ENCODE measurements at regions not wholly inside any gene's neighbourhood (a gene's known extent, or its start where the extent isn't known, plus 50 kb on each side); places are given as distances from the start of the nearest gene placed in this dataset.
"Not testable (repeated sequence)": the region's sequence is repeated elsewhere in the genome, so short reads cannot be mapped to it uniquely, and the experiment has no call there.

DNA sequence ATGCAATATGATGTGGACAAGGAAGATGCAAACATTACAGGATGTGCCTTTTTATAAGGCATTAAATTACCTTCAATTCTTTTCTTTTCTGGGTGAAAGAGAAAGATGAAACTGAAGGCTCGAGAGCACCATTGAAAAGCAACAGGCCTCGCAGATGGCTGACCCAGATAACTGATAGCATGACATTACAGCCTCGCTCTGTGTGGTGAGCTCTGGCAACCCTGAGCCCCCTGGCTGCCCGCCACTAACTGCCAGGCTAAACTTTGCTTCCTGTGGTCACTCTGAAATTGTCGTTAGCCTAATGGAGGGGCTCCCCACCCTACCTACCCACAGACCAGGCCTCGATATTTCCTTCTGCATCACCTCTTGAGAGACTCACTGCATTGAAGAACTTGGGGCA lies 516.8 kb upstream of the FANCL start:
- TF ChIP-seq, protein P1, sequence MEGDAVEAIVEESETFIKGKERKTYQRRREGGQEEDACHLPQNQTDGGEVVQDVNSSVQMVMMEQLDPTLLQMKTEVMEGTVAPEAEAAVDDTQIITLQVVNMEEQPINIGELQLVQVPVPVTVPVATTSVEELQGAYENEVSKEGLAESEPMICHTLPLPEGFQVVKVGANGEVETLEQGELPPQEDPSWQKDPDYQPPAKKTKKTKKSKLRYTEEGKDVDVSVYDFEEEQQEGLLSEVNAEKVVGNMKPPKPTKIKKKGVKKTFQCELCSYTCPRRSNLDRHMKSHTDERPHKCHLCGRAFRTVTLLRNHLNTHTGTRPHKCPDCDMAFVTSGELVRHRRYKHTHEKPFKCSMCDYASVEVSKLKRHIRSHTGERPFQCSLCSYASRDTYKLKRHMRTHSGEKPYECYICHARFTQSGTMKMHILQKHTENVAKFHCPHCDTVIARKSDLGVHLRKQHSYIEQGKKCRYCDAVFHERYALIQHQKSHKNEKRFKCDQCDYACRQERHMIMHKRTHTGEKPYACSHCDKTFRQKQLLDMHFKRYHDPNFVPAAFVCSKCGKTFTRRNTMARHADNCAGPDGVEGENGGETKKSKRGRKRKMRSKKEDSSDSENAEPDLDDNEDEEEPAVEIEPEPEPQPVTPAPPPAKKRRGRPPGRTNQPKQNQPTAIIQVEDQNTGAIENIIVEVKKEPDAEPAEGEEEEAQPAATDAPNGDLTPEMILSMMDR (IDR thresholded peaks at IDR 0.05; ENCODE audit: low read depth, low read length), result no peak
- H3K4me3 ChIP-seq (ENCODE audit: low read depth, low read length), result no peak overlapping the region

DNA sequence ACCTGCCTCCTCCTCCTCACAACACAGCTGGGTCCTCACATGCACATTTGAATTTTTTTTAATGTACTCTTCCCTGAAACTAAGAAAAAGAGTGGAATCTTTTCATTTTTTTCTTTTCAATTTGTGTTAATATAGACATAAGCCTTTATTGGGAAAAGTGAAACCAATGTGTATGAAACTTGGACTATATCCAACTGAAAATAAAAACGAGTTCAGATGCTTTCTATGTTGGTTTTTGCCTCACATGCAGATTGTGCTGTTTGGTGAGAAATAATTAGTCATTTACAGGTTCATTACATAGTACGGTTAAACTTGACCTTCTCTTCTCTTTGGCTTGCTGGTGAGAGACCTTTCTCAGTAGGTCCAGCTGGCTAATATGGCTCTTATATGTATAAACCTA lies 515.2 kb upstream of the FANCL start:
- H3K4me3 ChIP-seq (ENCODE audit: low read depth, low read length), result no peak overlapping the region
- TF ChIP-seq, protein P1 (IDR thresholded peaks at IDR 0.05; ENCODE audit: low read depth, low read length), result no peak

DNA sequence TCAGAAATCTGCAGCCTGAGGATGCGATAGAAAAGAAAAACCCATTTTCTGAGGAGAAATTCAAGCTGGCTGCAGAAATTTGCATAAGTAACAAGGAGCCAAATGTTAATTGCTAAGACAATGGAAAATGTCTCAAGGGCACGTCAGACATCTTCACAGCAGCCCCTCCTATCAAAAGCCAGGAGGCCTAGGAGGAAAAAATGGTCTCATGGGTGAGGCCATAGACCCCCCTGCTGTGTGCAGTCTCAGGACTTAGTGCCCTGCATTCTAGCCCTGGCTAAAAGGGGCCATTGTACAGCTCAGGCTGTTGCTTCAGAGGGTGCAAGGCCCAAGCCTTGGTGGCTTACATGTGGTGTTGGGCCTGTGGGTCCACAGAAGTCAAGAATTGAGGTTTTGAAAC lies 511.4 kb upstream of the FANCL start:
- not testable (repeated sequence) for H3K4me3 ChIP-seq (ENCODE audit: low read depth, low read length)

DNA sequence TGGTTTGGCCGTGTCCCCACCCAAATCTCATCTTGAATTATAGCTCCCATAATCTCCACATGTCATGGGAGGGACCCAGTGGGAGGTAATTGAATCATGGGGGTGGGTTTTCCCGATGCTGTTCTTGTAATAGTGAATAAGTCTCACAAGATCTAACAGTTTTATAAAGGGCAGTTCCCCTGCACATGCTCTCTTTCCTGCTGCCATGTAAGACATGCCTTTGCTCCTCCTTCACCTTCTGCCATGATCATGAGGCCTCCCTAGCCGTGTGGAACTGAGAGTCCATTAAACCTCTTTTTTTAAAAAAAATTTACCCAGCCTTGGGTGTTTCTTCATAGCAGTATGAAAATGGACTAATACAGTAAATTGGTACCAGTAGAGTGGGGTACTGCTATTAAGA lies 510.6 kb upstream of the FANCL start:
- H3K4me3 ChIP-seq (ENCODE audit: low read depth, low read length), result not testable (repeated sequence)

DNA sequence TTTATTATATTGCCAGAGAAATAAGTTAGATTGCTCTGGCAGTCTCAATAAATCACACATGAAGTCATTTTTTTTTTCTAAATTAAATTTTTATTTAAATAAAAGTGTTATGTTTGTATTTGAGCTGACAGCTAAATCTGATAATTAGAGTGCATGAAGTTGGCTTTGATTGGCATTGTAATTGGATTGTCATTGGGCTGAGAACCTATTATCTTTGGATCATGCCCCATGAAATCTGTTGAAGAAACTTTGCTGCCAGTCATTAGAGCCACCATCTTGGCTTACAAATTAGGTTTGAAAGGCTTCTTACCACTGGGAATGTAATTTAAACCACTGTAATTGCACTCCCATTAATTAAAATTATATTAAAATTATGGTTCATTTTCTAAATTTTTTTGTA lies 507.9 kb upstream of the FANCL start:
- H3K4me3 ChIP-seq (ENCODE audit: low read depth, low read length), result no peak overlapping the region

DNA sequence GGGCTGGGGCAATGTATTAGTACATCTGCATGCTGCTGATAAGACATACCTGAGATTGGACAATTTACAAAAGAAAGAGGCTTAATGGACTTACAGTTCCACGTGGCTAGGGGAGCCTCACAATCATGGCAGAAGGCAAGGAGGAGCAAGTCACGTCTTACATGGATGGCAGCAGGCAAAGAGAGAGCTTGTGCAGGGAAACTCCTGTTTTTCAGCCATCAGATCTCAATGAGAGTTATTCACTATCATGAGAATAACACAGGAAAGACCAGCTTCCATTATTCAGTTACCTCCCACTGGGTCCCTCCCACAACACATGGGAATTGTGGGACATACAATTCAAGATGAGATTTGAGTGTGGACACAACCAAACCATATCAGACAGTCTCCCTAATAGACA lies 504.2 kb upstream of the FANCL start:
- H3K4me3 ChIP-seq (ENCODE audit: low read depth, low read length), result not testable (repeated sequence)

More for the DNA sequence above, 507.9 kb upstream of the FANCL start:
- TF ChIP-seq, protein P1 (IDR thresholded peaks at IDR 0.05; ENCODE audit: low read depth, low read length), result no peak

DNA sequence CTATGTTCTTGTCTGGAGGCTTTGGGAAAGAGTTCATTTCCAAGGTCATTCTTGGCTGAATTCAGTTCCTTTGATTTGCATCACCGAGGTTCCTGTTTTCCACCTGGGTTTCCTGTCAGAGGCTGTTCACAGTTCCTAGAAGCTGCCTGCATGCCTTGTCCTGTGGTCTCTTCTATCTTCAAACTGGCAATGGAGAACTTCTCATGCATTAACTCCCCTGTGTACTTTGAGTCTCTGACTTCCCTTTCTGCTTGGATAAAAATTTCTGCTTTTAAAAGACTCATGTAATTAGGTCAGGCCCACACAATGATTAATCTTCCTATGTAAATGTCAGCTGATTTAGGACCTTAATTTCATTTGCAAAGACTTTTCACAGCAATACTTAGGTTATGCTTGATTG lies 499.3 kb upstream of the FANCL start:
- H3K4me3 ChIP-seq (ENCODE audit: low read depth, low read length), result no peak overlapping the region
- TF ChIP-seq, protein P1 (IDR thresholded peaks at IDR 0.05; ENCODE audit: low read depth, low read length), result no peak

DNA sequence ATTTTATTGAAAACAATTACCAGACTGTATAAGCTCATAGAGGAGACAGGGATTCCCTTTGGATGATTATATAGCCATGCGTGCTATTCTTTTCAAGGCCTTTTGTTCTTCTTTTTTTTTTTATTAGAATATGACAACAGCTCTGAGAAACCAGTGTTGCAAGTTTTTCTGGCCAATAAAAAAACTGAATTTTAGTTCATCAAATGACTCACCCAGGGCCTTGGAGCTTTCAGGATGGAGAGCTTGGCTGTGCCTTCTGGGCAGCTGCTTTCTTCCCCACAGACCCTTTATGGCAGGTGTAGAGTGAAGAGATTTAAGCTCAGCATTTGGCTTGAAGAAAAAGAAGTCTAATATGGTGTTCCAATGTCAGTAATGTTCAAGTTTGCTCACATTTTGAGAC lies 497.9 kb upstream of the FANCL start:
- TF ChIP-seq, protein P1 (IDR thresholded peaks at IDR 0.05; ENCODE audit: low read depth, low read length), result no peak
- H3K4me3 ChIP-seq (ENCODE audit: low read depth, low read length), result no peak overlapping the region

DNA sequence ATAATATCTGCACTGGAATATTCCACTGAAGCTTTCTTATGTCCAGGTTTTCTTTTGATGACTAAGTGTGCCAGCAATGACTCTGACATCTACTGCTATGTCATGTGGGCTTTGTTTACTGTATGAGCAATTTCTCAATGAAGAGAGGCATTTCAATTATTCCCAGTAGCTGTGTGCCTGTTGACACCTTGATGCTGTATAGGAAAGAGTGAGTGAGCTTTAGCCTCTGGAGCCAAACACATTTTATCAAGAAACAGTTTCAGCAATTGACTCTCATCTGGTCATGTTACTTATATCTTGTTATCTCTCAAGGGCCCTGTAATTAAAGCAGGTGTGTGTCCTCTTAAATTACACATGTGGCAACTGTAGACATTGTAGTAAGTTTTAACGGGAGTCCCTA lies 493.2 kb upstream of the FANCL start:
- no peak overlapping the region for H3K4me3 ChIP-seq (ENCODE audit: low read depth, low read length)
- TF ChIP-seq, protein P1 (IDR thresholded peaks at IDR 0.05; ENCODE audit: low read depth, low read length), result no peak

Data from WI38 (cell line).